ENCODE measurements at regions not wholly inside any gene's neighbourhood (a gene's known extent, or its start where the extent isn't known, plus 50 kb on each side); places are given as distances from the start of the nearest gene placed in this dataset.

DNA sequence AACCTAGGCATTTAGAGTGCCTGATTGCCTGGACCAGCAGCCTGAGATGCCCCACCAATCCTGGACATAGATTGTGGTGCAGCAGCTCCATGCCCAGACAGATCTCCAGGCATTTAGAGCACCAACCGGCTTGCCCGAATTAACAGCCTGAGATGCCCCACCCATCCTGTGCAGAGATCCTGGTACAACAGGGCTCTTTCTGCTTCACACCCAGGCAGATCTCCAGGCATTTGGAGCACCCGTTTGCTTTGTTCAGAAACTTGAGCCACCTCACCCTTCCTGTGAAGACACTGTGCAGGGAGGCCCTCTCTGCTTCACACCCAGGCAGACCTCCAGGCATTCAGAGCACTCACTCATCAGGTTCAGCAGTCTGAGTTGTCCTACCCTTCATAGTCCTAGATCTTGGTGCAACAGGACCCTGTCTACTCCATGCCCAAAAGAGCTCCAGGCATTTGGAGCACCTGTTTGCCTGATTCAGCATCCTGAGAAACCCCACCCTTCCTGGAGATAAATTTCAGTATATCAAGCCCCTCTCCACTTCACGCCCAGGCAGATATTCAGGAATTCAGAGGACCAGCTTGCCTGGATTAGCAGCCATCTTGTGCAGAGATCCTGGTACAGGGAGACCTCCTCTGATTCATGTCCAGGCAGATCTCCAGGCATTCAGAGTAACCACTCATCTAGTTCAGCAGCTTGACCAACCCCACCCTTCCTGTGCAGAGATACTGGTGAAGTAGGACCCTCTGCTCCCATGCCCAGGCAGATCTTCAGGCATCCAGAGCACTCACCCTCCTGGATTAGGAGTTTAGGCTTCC lies 189.2 kb upstream of the FERMT1 start:
- TF ChIP-seq POLR2A (IDR thresholded peaks at IDR 0.05; ENCODE audit: extremely low read depth, insufficient read length) (no peak), MYC (IDR thresholded peaks at IDR 0.05; ENCODE audit: low read depth, low read length) (no peak)
- TF ChIP-seq, protein P1, sequence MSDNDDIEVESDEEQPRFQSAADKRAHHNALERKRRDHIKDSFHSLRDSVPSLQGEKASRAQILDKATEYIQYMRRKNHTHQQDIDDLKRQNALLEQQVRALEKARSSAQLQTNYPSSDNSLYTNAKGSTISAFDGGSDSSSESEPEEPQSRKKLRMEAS (IDR thresholded peaks at IDR 0.05; ENCODE audit: low read depth, low read length), result no peak
- no peak overlapping the region for H3K4me3 ChIP-seq (ENCODE audit: low read depth, low read length)
- DNase-seq (ENCODE audit: low read depth), result no peak

DNA sequence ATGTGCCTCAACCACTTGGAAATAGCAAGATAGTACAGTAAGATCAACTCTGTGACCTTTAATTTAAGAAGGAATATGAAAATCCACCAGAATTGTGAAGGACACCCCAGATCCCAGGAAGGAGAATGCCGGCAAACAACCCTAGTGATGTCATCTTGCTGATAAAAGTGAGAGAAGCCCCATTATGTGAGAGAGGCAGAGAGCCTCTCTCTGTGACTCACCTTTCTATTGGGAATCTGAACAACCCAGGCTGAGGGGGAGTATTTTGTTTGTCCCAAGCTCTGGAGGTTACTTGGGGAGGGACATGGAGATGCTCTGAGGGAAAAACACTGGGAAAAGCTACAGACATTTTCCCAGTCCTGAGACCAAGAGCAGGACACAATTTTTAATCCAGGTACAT lies 188.3 kb upstream of the FERMT1 start:
- TF ChIP-seq CTCF (IDR thresholded peaks at IDR 0.05; ENCODE audit: low read depth, low read length), result no peak
- no peak for TF ChIP-seq POLR2A (IDR thresholded peaks at IDR 0.05; ENCODE audit: extremely low read depth, insufficient read length)
- no peak for TF ChIP-seq MYC (IDR thresholded peaks at IDR 0.05; ENCODE audit: low read depth, low read length)
- TF ChIP-seq, protein P1 (IDR thresholded peaks at IDR 0.05; ENCODE audit: low read depth, low read length), result no peak
- DNase-seq (ENCODE audit: low read depth), result no peak

DNA sequence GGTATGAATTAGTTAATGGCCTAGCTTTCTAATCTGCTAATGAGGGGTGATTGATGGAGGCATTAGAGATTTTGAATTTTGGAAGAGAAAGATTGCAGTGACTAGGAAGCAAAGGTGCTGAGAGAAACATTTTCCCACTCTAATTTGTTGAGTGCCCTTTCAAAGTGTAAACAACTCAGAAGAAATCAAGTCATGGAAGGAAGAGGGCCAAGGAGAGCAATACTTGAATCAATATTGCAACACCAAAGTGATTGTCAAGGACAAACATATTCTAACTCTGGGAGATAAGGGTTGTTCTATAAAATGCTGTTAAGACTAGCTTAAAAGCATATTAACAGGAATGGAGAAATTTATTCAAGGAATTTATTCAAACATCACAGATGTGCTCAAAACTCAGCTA lies 182.7 kb upstream of the FERMT1 start:
- TF ChIP-seq POLR2A (IDR thresholded peaks at IDR 0.05; ENCODE audit: extremely low read depth, insufficient read length), result no peak
- TF ChIP-seq, protein P1 (IDR thresholded peaks at IDR 0.05; ENCODE audit: low read depth, low read length), result no peak
- no peak for TF ChIP-seq MYC (IDR thresholded peaks at IDR 0.05; ENCODE audit: low read depth, low read length)
- no peak for TF ChIP-seq CTCF (IDR thresholded peaks at IDR 0.05; ENCODE audit: low read depth, low read length)
- H3K4me3 ChIP-seq (ENCODE audit: low read depth, low read length), result no peak overlapping the region
- DNase-seq (ENCODE audit: low read depth), result no peak

More for the DNA sequence above, 188.3 kb upstream of the FERMT1 start:
- H3K4me3 ChIP-seq (ENCODE audit: low read depth, low read length), result no peak overlapping the region

- DNase-seq (ENCODE audit: low read depth), result no peak
- H3K4me3 ChIP-seq (ENCODE audit: low read depth, low read length), result no peak overlapping the region
- TF ChIP-seq, protein P1 (IDR thresholded peaks at IDR 0.05; ENCODE audit: low read depth, low read length), result no peak
- TF ChIP-seq CTCF (IDR thresholded peaks at IDR 0.05; ENCODE audit: low read depth, low read length), result no peak
- TF ChIP-seq MYC (IDR thresholded peaks at IDR 0.05; ENCODE audit: low read depth, low read length), result no peak
- no peak for TF ChIP-seq POLR2A (IDR thresholded peaks at IDR 0.05; ENCODE audit: extremely low read depth, insufficient read length)
Measured at GRCh38 chr20:6302041-6302440, 179.2 kb upstream of the FERMT1 start.

DNA sequence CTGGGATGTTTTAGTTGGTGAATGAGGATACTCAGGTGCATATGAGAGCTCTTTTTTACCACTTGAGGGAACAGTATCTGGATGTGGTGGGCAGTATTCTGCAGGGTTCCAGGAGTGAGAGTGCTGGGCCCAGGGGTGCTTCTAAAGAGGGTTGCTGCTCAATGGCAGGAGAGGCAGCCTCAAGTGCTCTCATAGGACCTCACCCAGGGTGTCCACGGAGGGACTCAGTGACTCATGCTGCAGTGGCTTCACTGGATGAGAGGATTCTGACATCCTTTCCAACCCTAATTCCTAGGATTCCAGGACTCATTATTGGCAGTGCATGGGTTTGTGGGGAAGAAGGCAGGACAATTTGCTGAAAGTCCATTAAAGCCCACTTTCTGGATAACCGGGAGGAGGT lies 176.6 kb upstream of the FERMT1 start:
- TF ChIP-seq, protein P1 (IDR thresholded peaks at IDR 0.05; ENCODE audit: low read depth, low read length), result no peak
- TF ChIP-seq MYC (IDR thresholded peaks at IDR 0.05; ENCODE audit: low read depth, low read length) (no peak), POLR2A (IDR thresholded peaks at IDR 0.05; ENCODE audit: extremely low read depth, insufficient read length) (no peak), CTCF (IDR thresholded peaks at IDR 0.05; ENCODE audit: low read depth, low read length) (no peak)
- no peak for DNase-seq (ENCODE audit: low read depth)
- H3K4me3 ChIP-seq (ENCODE audit: low read depth, low read length), result no peak overlapping the region

DNA sequence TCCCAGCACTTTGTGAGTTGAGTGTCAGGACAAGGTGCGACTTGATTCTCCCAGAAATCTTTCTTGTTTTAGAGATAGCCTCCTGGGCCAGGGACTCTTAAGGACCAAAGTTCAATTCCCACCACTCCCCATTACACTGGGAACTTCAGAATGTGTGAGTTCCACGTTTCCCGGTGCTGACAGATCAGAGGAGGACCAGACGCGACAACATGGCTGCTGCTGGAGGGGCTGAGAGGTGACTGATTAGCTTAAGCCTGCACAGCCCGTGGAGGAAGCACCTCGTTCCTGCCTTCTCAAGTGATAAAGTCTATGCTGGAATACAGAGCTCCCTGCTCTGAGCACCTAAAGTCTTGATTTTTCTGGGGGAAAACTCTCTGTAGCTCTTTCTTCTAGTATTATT lies 175.2 kb upstream of the FERMT1 start:
- no peak for DNase-seq (ENCODE audit: low read depth)
- no peak for TF ChIP-seq CTCF (IDR thresholded peaks at IDR 0.05; ENCODE audit: low read depth, low read length)
- TF ChIP-seq POLR2A (IDR thresholded peaks at IDR 0.05; ENCODE audit: extremely low read depth, insufficient read length), result no peak
- TF ChIP-seq MYC (IDR thresholded peaks at IDR 0.05; ENCODE audit: low read depth, low read length), result no peak
- TF ChIP-seq, protein P1 (IDR thresholded peaks at IDR 0.05; ENCODE audit: low read depth, low read length), result no peak
- no peak overlapping the region for H3K4me3 ChIP-seq (ENCODE audit: low read depth, low read length)

Measured in NB4 (cell line).